HG03064 (cell line): ENCODE measurements at regions not wholly inside any gene's neighbourhood (a gene's known extent, or its start where the extent isn't known, plus 50 kb on each side); places are given as distances from the start of the nearest gene placed in this dataset.

ENCODE experiments used
- ATAC-seq: cut with Tn5 transposase; IDR thresholded peaks from one replicate; pipeline ENCODE4 v1.9.1; 2021; ENCODE audit warnings: low read depth; ENCODE audit not compliant: unreplicated experiment

GRCh38 chr3:41118461-41119390 lies 80.6 kb upstream of the CTNNB1 start:
- no peak for ATAC-seq

- ATAC-seq, result no peak
These were observed 78.8 kb upstream of the CTNNB1 start for GRCh38 chr3:41120460-41120859.

GRCh38 chr3:41125258-41125657 lies 74.0 kb upstream of the CTNNB1 start:
- ATAC-seq, result no peak

GRCh38 chr3:41126472-41126871 lies 72.8 kb upstream of the CTNNB1 start:
- no peak for ATAC-seq

- ATAC-seq, result no peak
These were observed 72.3 kb upstream of the CTNNB1 start for GRCh38 chr3:41126961-41127360.

- ATAC-seq, result no peak
These were observed 71.9 kb upstream of the CTNNB1 start for GRCh38 chr3:41127414-41127813.

- ATAC-seq, result no peak
These were observed 69.6 kb upstream of the CTNNB1 start for GRCh38 chr3:41129731-41130130.

GRCh38 chr3:41131224-41131623 lies 68.1 kb upstream of the CTNNB1 start:
- ATAC-seq, result no peak

GRCh38 chr3:41137686-41138111 lies 61.6 kb upstream of the CTNNB1 start:
- no peak for ATAC-seq

GRCh38 chr3:41138146-41138545 lies 61.2 kb upstream of the CTNNB1 start:
- ATAC-seq, result no peak

- no peak for ATAC-seq
These were observed 60.7 kb upstream of the CTNNB1 start for GRCh38 chr3:41138601-41139000.

- no peak for ATAC-seq
These were observed 59.1 kb upstream of the CTNNB1 start for GRCh38 chr3:41140242-41140641.

- no peak for ATAC-seq
These were observed 57.7 kb upstream of the CTNNB1 start for GRCh38 chr3:41141433-41142167.

- no peak for ATAC-seq
These were observed 55.8 kb upstream of the CTNNB1 start for GRCh38 chr3:41143421-41144031.

- no peak for ATAC-seq
These were observed 54.7 kb upstream of the CTNNB1 start for GRCh38 chr3:41144631-41145030.

- no peak for ATAC-seq
These were observed 50.8 kb upstream of the CTNNB1 start for GRCh38 chr3:41148478-41148877.

GRCh38 chr3:41148901-41149300 lies 50.4 kb upstream of the CTNNB1 start:
- ATAC-seq, result no peak
